ENCODE measurements at regions not wholly inside any gene's neighbourhood (a gene's known extent, or its start where the extent isn't known, plus 50 kb on each side); places are given as distances from the start of the nearest gene placed in this dataset.

- no peak for TF ChIP-seq CTCF (IDR thresholded peaks at IDR 0.05; ENCODE audit: low read depth, low read length)
- TF ChIP-seq POLR2A (IDR thresholded peaks at IDR 0.05; ENCODE audit: extremely low read depth, insufficient read length), result no peak
- TF ChIP-seq MAX (IDR thresholded peaks at IDR 0.05; ENCODE audit: low read depth, low read length), result no peak
Observed at GRCh38 chr6:51025082-51025777, 206.6 kb downstream of the TFAP2B start.
